ENCODE measurements at regions not wholly inside any gene's neighbourhood (a gene's known extent, or its start where the extent isn't known, plus 50 kb on each side); places are given as distances from the start of the nearest gene placed in this dataset.

GRCh38 chr13:106295971-106296370 lies 239.5 kb downstream of the EFNB2 start:
- DNase-seq = no peak

GRCh38 chr13:106291006-106291405 lies 244.5 kb downstream of the EFNB2 start:
- no peak for DNase-seq

GRCh38 chr13:106287351-106287750 lies 248.1 kb downstream of the EFNB2 start:
- no peak for DNase-seq

DNA sequence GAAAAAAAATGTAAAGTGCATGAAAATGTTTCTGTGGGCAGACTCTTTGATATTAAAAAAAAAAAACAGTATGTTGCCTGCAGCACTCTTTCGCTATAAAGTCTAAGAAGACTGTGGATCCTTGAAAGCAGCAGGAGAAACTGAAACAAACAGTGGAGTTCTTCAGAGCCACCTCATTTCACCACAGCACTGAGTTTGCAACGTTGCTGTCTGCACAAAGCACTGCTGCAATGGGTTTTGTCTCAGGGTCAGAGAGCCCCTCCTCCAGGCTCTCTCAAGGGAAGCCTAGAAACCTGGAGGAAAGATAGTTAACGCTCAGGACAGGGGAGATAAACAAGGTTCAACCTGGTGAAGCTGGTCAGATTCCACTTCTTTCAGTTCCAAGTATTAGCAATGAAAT lies 248.7 kb downstream of the EFNB2 start:
- DNase-seq = no peak

DNA sequence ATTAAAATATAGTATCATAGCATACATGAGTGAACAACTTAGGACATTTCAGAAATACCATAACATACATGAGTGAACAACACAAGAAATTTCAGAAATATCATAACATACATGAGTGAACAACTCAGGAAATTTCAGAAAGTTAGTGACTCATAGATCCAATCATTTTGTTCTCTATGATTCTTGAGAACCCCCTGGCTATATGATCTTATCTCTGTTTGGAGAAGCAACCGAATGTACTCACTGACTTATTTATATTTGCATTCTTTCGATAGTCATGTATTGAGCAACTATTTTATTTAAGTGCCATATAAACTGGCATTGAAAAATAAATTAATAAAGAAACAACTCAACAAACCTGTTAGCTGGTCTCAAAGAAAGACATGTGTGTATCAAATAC lies 251.1 kb downstream of the EFNB2 start:
- DNase-seq = no peak

- DNase-seq = no peak
Measured at GRCh38 chr13:106281426-106281825, 254.0 kb downstream of the EFNB2 start.

DNA sequence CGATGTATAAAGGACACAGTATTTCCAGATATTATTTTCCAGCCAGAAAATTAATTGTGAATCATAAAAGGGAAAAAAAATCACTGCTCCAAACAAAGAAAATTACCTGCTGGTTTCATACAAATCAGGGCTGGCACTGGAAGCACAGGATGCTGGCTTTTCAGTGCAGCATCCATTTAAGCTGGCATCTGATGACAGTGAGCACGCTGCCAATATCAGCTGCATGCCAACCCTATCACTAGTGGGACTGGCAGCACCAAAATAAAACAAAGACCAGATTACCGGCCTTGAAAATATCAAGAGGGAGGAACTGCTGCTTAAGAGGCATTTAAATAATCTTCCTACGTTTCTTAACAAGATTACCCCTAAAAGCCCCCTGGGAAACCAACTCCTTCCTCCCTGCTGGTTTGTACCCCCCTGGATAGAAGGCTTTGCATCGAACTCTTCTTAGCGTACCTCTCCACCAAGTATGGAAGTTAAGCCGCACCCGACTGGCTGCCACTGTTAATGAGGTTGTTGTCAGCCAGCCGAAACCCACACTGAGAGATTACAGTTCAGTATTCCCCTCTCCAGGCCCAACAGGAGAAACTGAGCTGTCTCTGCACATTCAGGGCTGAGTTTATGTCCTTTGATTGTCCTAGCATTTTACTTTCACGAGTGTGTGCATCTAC lies 257.8 kb downstream of the EFNB2 start:
- no peak for DNase-seq

DNA sequence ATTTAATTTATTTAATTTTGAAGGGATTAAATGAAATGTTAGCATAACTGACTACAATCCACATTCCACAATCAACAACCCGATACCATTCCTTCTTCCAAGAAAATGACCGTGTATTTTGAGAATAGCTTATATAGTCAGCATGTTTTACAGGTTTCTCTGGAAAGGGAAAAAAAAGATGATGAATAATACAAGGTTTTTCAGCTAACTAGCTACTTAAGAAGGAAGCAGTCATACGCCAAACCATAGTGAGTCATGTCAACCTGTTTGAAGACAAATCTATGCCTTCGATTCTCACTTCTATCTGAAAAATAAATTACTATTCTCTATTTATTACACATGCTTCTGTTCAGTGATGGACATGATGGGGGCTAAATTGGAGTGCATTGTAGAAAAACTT lies 258.6 kb downstream of the EFNB2 start:
- no peak for DNase-seq

DNA sequence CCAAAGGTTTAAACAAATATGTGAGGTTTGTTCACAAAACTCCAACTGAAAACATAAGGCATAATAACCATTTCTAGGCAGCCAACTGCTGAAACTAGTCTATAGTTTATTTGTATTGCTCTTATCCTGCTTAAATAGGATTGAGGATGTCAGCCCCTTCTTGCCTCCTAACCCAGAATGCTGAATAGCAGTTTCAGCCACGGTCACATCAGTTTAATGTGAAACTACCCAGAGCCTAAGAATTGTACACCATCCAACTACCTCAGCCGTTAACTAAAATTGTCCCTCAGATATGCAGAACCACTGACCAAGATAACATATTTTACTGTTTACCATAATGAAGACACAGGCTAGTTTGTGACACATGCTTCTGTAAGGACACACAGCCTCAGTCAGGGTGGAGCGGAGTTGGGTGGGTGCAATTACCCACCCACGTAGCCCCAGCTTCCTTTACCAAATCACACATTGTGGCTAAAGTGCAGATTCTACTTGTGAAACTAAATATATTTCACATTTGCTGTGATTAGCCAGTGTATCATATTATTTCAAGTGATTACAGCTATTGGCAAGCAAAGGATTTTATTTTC lies 259.9 kb downstream of the EFNB2 start:
- DNase-seq = no peak

DNA sequence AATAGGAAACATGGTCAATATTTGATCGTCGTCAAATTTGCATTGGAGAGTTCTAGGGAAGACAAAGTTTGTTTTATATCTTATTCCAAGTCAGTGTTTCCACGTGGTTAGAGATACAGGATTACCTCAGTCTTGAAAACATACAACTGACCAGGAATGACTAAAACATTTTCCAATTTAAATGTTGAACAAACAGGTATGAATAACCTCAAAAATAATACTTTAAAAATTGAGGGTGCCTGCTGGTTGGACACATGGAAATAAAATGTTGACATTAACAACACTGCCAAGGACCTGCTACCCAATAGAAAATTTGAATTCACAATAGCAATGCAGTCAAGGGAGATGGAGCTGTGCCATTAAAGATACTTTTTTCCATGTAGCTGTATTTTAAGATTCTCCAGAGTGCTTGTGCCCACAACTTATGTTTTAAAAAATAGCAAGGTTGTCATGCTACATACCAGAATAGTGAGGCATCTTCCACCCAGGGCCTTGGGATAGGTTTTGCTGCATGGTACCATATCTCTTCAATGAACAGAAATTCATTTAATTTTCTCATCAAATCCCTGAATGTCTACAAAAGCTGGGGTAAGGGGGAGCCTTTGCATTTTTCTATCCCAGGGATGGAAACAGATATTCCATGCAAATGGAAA lies 260.8 kb downstream of the EFNB2 start:
- no peak for DNase-seq

- no peak for DNase-seq
Measured at GRCh38 chr13:106263801-106264200, 271.7 kb downstream of the EFNB2 start.

DNA sequence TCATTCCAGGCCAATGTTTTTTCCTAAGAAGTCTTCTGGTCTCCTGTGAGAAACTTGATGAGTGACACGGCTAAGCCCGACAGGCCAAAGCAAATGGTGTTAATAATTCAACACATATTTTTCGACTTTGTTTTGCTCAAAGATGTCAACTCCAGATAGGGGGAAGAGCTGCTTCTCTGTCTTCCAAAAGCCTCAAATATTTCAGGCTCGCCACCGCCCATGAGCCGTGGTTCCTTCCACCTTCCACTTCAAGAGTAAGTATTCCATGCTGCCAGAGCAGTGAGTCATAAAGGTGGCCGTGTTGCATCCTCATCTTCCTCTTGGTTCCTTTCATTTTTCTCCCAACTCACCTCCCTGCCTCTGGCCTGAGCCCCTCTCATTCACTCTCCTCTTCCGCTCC lies 272.6 kb downstream of the EFNB2 start:
- DNase-seq = no peak

DNA sequence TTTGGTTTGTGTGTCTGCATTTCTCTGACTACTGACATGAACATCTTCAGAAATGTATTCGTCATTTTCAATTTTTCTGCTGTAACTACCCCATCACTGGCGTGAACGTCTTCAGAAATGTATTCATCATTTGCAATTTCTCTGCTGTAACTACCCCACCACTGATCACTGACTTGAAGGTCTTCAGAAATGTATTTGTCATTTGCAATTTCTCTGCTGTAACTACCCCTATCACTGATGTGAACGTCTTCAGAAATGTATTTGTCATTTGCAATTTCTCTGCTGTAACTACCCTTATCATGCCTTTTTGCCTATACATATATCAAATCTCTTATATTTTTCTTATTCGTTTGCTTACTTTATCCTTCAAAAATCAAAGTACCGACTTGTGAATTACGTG lies 274.0 kb downstream of the EFNB2 start:
- no peak for DNase-seq

- DNase-seq = no peak
Measured at GRCh38 chr13:106260352-106260751, 275.1 kb downstream of the EFNB2 start.

DNA sequence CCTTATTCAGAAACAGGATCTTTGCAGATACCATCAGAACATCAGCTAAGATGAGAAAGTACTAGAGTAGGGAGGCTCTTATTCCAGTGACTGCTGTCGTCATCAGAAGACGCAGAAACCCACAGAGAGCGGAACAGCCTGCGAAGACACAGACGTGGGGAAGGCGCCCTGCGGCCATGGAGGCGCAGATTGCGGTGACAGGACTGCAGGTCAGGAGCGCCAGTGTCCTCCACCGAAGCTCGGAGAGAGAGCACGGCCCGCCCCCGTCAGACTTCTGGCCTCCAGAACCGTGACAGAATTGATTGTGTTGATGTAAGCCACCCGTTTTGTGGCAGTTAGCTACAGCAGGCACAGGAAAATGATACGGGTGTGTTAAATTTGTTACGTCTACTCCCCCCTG lies 275.5 kb downstream of the EFNB2 start:
- no peak for DNase-seq

DNA sequence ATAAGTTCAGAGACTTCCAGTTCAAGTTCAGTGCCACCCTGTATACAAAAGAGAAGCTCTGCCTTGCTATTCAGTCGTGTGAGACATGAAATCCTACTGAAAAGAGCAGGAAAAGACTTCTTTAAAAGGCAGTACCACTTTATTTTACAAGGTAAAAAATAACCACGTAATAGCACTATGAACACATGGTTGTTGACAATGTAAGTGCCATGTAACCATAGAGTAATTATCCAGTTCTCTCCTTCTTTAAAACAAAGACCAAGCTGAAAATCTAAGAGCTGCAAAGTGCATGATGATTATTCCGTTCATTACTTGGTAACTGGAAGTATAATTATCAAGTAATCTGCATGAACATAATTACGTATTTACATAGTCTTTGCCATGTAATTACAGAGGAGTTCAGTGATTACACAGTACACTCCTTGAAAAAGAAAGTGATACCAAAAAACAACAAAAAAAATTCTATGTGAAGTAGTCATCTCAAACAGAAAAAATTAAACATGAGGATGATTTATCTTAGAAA lies 288.7 kb downstream of the EFNB2 start:
- no peak for DNase-seq

- DNase-seq = no peak
Measured at GRCh38 chr13:106246242-106246641, 289.2 kb downstream of the EFNB2 start.

DNA sequence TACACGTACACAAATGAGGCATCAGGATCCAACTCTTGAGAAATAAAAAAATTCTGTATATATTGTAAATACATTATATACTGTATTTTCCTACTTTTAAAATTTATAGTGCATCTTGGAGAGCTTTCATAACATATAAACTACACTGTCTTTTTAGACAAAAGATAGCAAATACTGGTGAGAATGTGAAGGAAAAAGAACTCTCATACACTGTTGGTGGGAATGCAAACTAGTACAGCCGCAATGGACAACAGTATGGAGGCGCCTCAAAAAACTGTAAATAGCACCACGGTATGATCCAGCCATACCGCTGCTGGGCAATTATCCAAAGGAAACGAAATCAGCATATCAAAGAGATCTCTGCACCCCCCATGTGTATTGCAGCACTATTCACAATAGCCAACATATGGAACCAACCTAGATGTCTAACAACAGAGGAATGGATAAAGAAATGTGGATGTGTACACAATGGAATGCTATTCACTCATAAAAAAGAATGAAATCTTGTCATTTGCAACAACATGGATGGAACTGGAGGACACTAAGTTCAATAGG lies 292.4 kb downstream of the EFNB2 start:
- DNase-seq = no peak

- no peak for DNase-seq
Measured at GRCh38 chr13:106241974-106242953, 293.2 kb downstream of the EFNB2 start.

- no peak for DNase-seq
Measured at GRCh38 chr13:106238690-106239089, 296.8 kb downstream of the EFNB2 start.

- no peak for DNase-seq
Measured at GRCh38 chr13:106234636-106235035, 300.8 kb downstream of the EFNB2 start.

- no peak for DNase-seq
Measured at GRCh38 chr13:106233134-106233735, 302.2 kb downstream of the EFNB2 start.

Data from CD4-positive, alpha-beta T cell treated with Interleukin-6 for 4 hours (primary cell).